GM19438 (cell line): ENCODE measurements at regions not wholly inside any gene's neighbourhood (a gene's known extent, or its start where the extent isn't known, plus 50 kb on each side); places are given as distances from the start of the nearest gene placed in this dataset.

Source experiments
- ATAC-seq: cut with Tn5 transposase; IDR thresholded peaks from one replicate; pipeline ENCODE4 v1.9.1; 2021; ENCODE audit warnings: low read depth; ENCODE audit not compliant: unreplicated experiment

DNA sequence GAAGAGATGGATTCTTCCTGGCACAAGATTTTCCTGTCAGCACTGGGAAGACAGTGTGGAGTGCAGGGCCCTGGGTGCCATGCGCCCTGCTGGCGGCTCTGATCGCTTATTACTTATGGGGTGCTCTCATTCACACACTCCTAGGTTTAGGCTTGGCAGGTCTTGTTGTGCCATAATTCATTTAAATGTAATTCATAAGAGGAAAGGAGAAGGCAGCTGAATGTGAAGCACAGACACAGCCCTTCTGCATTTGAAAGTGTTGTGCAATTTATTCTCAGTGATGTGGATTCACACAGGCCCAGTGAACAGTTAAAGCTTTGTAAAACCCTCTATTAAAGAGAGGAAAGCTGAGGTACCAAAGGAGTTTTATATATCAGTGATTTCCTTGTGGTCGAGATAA is 249.7 kb downstream of the C4orf33 start:
- no peak for ATAC-seq

DNA sequence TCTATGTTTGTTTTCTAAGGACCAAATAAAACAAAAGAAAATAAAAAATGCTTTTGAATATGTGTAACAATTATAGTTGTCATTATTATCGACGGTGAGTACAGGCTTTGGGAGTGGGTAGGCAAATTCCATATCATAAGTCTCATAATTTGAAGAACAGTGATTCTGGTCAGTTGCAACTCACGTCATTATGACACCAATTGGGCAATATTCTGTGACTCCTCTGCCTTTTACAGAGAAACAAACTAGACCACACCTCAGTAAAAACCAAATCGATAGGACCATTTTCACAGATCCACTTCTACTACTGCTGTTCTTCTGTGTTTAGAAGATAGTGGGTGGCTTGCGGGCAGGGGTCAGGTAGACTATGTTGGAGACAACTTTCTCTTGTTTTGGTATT is 250.1 kb downstream of the C4orf33 start:
- no peak for ATAC-seq

DNA sequence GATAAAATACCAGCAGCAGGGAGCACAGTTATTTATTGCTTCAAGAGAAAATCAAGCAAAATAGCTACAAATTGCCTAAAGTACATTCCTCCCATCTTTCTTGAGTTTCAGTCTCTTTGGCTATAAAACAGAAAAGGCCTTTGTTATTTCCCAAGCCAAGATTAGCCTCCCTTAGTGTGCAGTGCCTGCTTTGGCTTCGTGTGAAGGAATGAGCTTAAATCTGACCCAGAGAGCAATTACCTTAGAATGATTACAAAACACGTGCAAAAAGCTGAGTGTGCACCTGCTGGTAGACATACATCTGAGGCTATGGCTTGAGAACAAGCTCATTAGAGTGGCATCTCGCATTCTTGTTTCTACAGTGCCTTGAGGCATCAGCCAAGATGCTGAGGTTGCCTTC is 250.8 kb downstream of the C4orf33 start:
- no peak for ATAC-seq

DNA sequence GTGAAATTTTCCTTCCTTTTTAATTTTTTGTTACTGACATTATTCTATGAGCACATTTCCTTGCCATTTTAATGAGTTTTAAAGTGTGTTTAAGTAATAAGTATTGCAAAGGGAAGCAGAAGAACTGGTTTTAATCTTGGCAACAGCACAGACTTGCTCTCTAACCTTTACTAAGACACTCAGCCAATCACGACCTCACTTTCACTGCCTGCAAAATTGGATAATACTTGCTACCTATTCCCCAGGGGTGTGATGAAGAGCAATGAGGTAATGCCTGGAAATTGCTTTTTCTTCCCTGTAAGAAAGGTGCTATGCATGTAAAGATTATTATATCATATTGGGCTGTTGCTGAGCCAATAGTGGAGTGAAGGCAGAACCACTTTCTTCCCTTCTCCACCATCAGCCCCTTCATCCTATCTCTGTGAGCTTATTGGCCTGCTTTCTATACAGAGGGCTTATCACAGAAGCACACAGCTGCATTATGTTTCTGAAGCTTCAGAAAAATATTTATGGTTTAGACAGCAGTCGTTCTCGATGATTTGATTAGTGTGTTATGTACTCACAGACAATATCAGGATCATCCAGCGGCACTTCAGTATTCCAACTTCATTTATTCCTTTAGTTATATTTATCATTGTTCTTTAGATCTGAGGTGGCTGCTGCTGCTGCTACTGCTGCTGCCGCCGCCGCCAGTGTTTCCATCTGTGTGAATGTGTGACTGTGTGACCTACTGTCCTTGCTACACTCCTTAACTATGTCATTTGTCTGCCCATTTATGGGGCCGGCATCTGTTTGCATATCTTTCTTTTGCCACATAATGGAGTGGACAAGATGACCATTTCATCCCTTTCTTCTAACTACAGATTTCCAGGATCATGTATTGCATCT is 255.1 kb downstream of the C4orf33 start:
- ATAC-seq = no peak

DNA sequence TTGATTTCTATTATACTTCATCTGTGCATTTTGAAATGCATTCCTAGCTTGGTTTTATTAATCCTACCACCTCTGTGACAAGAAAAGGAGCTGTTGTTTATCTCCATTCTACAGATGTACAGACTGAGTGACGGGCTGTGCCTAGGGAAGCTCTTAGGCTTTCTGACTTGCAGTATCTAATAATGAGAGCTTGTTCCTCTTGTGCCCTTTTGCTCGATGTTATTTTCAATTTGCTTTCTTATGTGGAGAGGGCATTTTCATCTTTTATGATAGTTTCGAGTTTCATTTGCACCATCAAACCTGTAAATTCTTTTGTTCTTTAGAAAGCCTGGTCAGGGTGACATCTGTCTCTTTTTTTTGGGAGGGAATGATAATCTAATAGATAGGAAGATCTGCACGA is 256.5 kb downstream of the C4orf33 start:
- no peak for ATAC-seq

DNA sequence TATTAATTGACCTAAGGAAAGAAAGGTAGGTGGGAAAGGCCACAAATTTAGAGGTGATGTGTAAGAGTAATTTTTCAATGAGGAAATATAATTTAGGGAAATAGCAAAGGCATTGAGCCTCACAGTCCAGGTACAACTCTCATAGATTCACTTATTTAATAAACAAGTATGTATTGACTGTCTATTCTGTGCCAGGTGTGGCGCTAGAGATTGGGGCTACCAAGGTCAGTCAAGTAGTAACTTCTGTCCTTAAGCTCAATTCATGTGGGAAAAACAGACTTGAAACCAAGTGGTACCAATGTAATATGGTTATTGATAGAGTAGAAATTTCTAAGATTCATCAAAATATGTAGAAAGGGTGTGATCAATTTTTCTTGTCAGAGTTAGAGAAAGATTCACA is 257.5 kb downstream of the C4orf33 start:
- ATAC-seq = no peak

DNA sequence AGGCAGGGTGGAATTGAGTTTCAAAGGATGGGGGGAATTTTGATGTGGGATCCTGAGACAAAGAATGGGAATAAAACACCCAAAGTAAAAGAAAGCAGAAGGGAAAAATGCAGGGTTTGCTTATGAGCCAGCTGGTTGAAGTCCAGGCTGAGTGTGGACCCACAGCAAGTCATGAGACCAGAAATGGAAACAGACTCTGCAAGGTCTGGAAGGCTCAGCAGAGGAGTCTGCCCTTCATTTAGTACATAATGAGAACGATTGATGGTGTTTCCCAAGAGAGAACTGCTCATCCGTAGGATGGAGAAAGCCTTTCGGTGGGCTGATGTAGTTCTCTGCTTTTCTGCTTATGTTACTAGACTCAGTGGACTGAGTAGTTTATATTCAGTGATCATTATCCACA is 259.1 kb downstream of the C4orf33 start:
- ATAC-seq = no peak

DNA sequence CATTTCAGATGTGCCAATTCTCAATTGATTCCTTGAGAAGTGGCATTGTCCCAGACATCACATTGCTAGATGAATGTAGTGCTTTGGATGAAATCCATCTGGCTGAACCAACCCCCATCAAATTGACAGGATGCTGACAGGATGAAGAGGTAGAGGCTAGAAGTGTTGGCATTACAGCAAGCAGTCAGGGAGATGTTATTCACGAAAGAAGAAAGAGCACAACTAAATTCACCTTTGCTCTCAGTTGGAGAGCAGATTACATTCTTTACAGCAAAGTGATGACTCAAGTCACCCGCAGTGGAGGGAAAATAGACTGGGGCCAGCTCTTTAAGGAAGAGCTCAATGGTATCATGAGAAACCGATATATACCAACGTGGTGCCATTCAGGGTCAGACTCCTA is 259.6 kb downstream of the C4orf33 start:
- ATAC-seq = no peak

DNA sequence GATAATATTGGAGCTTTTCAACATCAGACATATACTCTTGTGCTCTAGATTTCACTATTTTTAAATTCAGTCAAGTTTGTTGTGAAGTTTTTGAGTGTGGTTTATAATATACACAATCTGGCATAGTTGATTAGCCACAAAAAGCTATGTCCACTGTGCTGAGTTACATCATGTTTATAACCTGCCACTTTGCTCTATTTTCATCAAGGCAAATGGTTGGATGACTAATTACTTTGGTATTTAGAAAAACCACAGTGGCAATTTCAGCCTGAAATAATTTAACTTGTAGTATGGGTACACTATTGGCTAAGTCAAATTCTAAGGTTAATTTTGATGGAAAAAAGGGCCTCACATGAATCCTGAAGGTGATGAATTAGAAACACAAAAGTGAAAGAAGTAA is 262.6 kb downstream of the C4orf33 start:
- no peak for ATAC-seq

DNA sequence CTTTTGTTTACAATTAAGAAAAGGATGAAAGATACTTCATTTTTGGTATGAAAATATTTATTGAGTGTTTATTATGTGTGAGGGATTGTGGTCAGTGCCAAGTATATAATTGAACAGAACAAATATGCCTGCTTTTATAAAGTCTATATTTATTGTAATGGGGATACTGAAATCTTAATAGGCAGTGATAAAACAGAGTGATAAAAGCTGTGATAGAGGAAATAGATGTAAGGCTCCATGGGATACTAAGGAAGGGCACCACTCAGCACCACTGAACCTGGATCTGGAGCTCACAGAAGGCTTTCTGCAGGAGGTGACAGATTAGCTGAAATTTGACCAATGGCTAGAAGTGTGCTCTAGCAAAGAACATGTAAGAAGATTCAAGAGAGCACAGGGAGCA is 263.5 kb downstream of the C4orf33 start:
- ATAC-seq = no peak

DNA sequence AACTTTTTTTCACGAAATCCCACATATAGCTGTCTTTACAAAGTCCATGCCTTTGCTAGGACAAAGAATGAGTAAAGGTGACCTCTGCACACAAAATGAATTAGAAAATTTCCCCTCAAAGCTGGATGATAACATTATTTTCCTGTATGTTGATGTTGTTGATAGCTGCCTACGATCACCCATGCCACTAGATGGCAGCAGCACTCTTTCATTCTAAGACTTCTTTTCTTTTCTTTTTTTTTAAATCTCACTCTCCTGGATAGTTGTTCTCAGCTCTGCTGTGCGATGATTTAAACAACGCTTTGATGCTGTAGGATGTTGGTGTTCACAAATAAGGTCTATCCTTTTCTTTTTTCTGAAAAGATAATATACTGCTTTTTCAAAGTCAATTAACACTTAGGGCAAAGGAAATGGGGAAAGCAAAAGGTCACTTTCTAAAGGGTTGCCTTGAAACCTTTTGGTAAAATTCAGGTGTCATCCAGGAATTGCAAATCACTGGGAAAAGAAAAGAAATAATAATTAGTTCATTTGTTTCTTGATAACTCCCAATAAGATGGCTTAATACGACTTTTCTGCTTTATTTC is 266.8 kb downstream of the C4orf33 start:
- ATAC-seq = peak; percentile 86

DNA sequence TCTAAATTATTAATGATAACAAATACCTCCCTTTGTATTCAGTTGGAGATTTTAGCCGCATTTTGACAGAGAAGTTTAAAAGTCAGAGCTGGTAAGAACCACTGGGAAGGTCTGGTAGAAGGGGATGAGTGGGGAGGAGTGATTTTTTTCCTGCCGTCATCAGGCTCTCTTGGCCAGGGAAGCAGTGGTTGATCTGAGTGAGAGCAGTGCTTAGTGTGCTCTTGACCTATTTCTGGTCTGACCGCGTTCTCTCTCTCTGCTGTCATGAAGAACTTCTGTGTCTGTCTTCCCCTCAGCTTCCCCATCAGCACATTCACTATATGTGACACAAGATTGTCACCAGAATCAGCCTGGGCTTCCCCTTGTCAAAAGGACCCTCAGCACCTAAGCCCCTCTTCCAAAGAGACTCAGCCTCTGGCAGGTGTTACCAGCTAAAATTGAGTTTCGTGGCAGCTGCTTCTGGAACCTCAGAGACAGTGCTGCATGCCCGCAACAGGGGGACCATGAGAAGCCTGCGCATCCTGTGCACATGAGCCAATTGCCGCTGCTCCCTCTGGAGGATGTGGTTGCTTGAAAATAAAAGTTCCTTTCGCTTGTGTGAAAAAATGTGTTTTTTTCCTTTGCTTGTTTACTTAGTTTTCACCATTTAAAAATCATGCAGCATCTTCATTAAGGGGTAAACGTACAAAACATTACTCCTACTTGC is 268.9 kb downstream of the C4orf33 start:
- no peak for ATAC-seq

DNA sequence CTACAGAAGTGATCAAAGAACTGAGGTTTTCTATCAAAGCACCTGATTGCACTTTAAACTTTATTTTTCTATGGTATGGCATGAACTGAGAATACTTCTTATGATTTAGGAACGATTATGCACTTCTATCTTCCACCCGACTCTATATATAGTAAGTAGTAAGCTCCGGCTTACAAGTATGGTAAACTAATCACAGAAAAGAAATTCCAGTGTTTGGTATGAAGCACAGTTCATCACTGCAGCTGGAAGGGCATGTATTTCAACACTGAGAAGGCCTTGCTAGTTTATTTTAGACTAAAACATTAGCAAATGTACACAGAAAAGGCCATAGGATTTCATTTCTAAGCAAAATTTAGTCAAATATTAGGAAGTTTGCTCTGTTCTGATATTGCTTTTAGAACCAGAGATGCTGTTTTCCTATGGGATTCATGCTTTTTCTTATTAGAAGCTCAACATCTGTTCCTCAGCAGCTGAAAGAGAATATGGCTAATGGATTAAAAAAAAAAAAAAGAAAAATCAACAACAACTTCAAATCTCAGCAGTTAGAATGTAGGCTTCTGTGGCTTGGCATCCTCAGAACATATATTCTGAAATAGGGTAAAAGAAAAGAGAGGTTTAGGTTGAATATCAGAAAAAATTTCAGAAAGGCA is 273.5 kb downstream of the C4orf33 start:
- ATAC-seq = no peak

DNA sequence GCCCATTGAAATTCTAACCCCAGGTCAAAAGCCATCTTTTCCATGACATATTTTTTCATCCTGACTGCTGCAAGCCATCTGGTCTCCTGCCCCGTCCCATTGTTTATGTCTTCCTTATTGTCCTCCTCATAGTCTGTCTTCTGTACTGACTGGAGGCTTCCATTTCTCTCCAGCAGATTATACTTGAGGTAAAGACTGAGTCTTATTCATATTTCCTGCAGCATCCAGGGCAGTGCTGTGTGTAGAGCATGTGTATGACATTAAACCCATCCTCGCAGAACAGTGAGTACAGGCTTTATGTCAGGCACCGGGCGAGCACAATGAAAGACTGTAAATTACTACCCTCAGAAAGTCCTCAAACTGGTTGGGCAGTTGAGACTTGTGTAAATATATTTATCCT is 275.1 kb downstream of the C4orf33 start:
- ATAC-seq = no peak

DNA sequence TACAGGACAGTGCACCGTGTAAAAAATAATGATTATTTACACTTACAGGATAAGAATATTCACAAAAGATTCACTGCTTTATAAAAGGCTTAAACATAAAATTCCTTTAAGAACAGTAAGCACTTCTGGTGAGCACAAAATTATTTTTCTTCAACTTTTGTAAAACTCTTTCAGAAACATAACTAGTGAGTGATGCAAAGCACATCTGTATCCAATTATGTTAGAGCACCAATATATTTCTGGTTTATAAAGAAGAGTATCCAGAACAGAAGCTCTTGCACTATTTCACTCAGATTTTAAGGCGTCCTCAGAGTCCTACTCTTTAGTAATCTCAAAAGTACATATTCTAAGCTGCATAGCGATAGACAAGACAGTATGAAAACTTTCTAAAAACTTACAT is 276.0 kb downstream of the C4orf33 start:
- no peak for ATAC-seq

DNA sequence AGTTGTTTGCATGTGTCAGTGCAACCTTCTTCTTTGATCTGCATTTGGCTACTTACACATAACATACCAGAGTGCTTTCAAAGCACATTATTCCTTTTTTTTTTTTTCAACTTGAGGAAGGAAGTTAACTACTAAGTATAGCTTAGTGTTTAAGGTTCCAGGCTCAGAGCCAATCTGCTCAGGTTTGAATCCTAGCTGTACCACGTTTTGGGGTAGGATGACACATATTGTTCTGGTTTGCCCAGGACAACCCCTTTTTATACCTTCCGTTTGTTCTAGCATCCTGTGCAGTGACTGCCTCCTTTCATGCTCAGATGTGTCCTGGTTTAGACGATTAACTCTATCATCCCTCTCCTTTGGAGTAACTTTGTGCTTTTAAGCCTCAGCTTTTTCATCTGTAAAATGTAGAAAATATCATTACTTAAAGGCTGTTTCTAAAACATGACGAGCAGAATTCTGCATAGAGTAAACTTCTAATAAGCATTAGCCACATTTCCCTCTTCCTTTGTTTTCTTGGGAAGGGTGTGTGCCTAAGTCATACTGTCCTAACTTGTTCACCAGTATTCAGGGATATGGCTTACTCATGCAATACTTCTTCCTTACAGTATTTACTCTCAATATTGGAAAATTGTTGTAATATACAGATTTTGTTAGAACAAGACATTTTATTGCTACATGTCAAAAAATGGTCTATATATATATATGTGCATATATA is 281.3 kb downstream of the C4orf33 start:
- no peak for ATAC-seq

DNA sequence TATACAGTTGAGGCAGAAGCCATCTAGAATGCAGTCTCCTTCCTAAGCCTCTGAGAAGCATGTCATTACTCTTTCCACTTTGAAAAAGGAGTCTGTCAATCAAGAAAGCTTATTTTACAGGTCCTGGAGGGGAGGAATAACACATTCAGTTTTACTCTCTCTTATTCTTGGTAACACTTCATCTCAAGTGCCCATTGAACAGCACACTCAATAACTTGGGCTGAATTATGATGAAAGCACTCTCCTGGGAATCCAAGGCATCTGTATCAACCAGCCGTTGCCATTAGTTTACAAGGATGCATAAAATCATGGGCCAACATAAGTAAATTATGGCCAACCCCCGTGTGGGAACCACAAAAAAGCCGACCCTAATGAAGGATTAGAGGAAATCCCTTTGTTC is 282.4 kb downstream of the C4orf33 start:
- ATAC-seq = no peak

DNA sequence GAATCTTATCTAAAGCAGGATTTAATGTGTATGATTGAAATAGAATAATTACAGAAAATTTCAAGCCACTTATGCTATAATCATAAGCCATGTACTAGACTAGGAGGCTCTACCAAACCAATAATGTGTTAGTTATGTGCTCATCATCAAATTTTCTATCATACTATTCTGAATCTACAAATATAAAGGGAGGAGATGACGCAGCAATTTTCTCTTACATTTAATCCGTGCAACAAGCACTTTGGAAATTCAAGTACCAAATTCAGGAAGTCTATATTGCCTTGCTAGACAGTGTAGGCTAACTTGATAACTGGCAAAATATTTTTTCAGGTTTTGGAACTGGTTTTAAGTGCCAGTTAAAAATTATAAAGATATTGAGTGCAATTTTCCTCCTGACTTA is 283.5 kb downstream of the C4orf33 start:
- no peak for ATAC-seq

DNA sequence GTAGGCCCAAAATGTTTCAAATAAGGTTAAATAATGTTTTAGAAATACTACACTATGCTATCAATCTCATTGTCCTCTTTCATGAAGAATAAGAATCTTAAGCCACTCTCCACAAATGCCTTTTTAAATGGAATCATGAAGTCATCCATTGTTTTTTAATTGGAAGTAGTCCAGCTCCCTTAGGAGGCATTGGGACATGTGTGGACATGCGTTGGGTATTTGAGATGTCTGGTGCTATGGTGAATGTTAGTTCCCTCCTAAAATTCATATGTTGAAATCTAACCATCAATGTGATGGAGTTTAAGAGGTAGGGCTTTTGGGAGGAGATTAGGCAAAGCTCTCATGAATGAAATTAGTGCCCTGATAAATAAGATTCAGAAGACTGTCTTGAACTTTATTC is 289.0 kb downstream of the C4orf33 start:
- ATAC-seq = no peak

DNA sequence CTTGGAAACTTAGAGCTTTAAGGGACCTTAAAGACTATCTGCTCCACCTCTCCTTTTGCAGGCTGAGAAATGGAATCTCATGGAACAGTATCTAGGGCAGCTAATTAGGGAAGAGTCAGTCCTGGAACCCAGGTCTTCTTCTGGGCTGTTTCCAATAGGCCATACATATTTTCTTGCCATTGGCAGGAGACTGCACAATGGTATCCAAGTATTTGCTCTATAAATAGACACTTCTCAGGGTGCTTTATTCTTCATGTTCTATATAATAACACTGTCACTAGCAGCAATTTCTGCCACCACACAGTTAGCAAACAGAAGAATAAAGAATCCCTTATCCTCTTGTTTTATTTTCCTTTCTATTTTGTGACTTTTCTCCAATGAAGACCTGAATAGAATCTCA is 291.7 kb downstream of the C4orf33 start:
- ATAC-seq = no peak

DNA sequence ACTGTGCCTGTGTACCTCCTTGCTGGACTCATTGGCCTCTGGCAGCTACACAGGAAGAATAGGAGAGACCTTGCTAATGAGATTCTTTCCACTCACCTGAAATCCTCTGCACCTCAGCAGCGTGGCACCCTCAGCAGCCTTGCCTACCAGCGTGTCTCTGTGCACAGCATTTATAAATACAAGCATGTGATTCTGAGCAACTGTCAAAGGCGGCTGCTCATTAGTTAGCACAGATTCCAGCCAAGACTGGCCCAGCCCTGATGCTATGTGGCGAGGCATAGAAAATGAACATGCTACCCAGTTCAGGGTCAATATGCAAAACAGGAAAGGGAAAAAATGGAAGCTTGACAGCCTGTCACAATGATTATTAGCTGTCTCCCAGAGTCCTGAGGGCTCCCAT is 298.0 kb downstream of the C4orf33 start:
- ATAC-seq = no peak
